ENCODE measurements at regions not wholly inside any gene's neighbourhood (a gene's known extent, or its start where the extent isn't known, plus 50 kb on each side); places are given as distances from the start of the nearest gene placed in this dataset.

DNA sequence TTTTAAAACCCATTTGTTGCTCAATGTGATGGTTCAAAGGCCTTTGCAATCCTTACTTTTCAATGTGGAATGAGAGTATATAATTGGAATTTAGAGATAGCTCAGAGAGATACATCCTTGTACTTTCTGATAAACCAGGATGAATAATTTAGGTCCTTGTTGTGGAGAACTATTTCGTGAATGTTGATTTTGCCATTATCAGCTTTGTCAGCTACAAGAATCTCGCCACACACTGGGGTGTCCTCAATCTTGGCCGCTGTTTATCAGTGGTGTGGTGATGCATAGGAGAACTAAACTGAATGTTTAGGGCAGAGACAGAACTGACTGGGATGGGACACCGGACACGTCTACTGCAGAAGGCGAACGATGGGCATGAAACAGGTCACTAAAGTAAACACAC, 111.2 kb upstream of the SLC35B3 start:
- no peaks in the 10 kb centered on the region for H3K36me3 ChIP-seq
- H3K27me3 ChIP-seq, result no peaks in the 10 kb centered on the region
- H3K9me3 ChIP-seq (ENCODE audit: low read depth), result no peaks in the 10 kb centered on the region
- H3K27ac ChIP-seq, result no peak overlapping the region
- DNase-seq (ENCODE audit: low read depth in 1 of 2, low spot score in 1 of 2), result no peak
- TF ChIP-seq, protein P1, sequence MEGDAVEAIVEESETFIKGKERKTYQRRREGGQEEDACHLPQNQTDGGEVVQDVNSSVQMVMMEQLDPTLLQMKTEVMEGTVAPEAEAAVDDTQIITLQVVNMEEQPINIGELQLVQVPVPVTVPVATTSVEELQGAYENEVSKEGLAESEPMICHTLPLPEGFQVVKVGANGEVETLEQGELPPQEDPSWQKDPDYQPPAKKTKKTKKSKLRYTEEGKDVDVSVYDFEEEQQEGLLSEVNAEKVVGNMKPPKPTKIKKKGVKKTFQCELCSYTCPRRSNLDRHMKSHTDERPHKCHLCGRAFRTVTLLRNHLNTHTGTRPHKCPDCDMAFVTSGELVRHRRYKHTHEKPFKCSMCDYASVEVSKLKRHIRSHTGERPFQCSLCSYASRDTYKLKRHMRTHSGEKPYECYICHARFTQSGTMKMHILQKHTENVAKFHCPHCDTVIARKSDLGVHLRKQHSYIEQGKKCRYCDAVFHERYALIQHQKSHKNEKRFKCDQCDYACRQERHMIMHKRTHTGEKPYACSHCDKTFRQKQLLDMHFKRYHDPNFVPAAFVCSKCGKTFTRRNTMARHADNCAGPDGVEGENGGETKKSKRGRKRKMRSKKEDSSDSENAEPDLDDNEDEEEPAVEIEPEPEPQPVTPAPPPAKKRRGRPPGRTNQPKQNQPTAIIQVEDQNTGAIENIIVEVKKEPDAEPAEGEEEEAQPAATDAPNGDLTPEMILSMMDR (IDR thresholded peaks at IDR 0.05; ENCODE audit: low read depth, low read length), result no peak
- no peak overlapping the region for H3K4me3 ChIP-seq
- no peaks in the 10 kb centered on the region for H3K4me1 ChIP-seq (ENCODE audit: low read depth)

DNA sequence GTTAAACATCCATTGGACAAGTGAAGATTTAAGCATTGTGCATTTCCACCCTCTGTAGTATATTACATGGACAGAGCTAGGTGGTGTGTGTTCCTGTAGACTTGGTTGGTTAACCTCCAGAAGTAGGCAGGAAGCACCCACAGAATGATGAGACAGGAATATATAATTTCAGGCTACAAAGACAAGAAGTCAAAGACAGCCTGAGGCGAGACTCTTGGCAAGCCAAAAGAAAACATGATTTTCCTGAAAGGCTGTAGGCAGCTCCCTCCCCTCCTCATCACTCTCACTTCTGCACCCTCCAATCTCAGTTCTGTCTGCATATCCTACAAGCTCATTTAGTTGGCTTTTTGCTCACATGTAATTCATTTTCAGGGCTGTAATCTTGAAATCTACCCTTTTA, 110.0 kb upstream of the SLC35B3 start:
- Histone ChIP-seq H3K4me3 (no peak overlapping the region), H3K4me1 (ENCODE audit: low read depth) (no peaks in the 10 kb centered on the region), H3K27ac (no peak overlapping the region), H3K9me3 (ENCODE audit: low read depth) (no peaks in the 10 kb centered on the region), H3K27me3 (no peaks in the 10 kb centered on the region), H3K36me3 (no peaks in the 10 kb centered on the region)
- TF ChIP-seq, protein P1 (IDR thresholded peaks at IDR 0.05; ENCODE audit: low read depth, low read length), result no peak
- no peak for DNase-seq (ENCODE audit: low read depth in 1 of 2, low spot score in 1 of 2)

DNA sequence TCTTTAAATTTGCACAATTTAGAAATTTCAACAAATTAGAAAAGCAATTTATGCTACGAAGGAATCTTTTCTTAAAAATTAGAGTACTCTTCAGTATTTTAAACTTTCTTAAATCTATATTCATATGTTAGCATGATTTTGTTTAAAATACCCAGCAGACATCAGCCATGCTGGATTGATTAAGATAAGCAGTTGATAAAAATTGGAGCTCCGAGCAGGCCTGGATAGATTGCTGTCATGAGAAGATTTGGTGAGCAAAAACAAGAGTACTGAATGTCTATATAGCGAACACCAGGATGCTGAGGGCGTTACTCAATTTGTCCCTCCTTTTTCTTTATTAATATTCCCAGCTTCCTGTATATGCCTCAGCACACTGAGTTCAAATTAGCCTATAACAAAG, 108.4 kb upstream of the SLC35B3 start:
- Histone ChIP-seq H3K36me3 (no peaks in the 10 kb centered on the region), H3K4me1 (ENCODE audit: low read depth) (no peaks in the 10 kb centered on the region), H3K9me3 (ENCODE audit: low read depth) (no peaks in the 10 kb centered on the region), H3K27me3 (no peaks in the 10 kb centered on the region), H3K27ac (no peak overlapping the region), H3K4me3 (no peak overlapping the region)
- no peak for DNase-seq (ENCODE audit: low read depth in 1 of 2, low spot score in 1 of 2)
- TF ChIP-seq, protein P1 (IDR thresholded peaks at IDR 0.05; ENCODE audit: low read depth, low read length), result no peak

DNA sequence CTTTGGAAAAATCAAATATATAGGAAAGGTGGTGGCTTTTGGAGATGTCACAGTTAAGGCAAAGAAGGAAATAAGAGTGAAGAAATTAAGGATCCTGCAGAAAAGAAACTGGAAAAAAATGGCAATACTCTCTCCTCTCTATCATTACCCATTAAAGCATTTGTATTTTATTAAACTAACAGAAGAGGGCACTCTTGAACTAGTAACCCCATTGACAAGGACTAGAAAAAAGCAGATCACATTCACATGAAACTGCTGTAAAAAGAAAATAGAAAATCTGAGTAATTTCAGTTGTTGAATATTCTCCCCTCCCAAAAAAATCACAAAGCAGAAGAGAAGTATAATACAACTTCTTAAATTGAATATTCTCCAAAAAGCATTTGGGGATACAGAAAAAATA, 104.1 kb upstream of the SLC35B3 start:
- Histone ChIP-seq H3K9me3 (ENCODE audit: low read depth) (no peaks in the 10 kb centered on the region), H3K4me1 (ENCODE audit: low read depth) (no peaks in the 10 kb centered on the region), H3K4me3 (no peak overlapping the region), H3K36me3 (no peaks in the 10 kb centered on the region), H3K27ac (no peak overlapping the region), H3K27me3 (no peaks in the 10 kb centered on the region)
- TF ChIP-seq, protein P1 (IDR thresholded peaks at IDR 0.05; ENCODE audit: low read depth, low read length), result no peak
- peak; percentile 4 to 42 for DNase-seq (ENCODE audit: low read depth in 1 of 2, low spot score in 1 of 2)

DNA sequence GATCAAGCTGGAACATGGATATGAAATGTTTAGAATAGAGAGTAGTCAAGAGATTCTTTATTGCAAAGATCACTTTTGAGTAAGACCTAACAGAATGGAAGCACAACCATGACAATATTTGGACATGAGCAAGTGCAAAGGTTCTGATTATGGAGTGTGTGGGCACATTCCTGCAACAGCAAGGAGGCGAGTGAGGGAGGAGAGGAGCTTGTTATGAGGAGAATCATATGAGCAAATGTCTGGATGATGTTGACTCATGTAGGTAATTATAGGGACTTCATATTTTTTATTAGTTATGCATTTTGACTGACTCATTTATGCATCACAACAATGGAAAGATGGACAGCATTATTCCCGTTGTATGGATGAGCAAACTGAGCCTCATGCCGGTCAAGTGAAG, 100.8 kb upstream of the SLC35B3 start:
- Histone ChIP-seq H3K4me1 (ENCODE audit: low read depth) (no peaks in the 10 kb centered on the region), H3K27me3 (no peaks in the 10 kb centered on the region), H3K4me3 (no peak overlapping the region), H3K36me3 (no peaks in the 10 kb centered on the region), H3K27ac (no peak overlapping the region), H3K9me3 (ENCODE audit: low read depth) (no peaks in the 10 kb centered on the region)
- no peak for DNase-seq (ENCODE audit: low read depth in 1 of 2, low spot score in 1 of 2)
- TF ChIP-seq, protein P1 (IDR thresholded peaks at IDR 0.05; ENCODE audit: low read depth, low read length), result no peak

DNA sequence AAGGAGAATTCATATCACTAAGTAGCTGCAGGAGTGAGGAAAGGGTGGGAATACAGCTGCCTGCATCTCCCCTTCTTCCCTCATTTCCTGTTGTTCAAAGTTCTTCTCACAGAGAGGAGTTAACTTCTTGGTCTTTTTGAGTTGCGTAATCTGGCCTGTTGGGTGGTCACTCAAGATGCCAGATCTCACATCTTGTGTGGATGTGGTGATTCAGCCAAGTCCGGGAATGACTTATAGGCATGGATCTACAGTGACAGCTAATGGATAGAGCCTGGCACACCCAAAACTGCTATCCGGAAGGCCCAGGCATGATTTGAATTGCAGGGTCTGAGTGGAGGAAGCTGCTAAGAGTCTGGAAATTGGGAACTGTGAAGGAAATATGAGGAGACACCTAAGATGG, 100.2 kb upstream of the SLC35B3 start:
- TF ChIP-seq, protein P1 (IDR thresholded peaks at IDR 0.05; ENCODE audit: low read depth, low read length), result no peak
- Histone ChIP-seq H3K36me3 (no peaks in the 10 kb centered on the region), H3K4me1 (ENCODE audit: low read depth) (no peaks in the 10 kb centered on the region), H3K27me3 (no peaks in the 10 kb centered on the region), H3K9me3 (ENCODE audit: low read depth) (no peaks in the 10 kb centered on the region), H3K4me3 (no peak overlapping the region), H3K27ac (no peak overlapping the region)
- DNase-seq (ENCODE audit: low read depth in 1 of 2, low spot score in 1 of 2), result peak in 1 of 2 donors; percentile 2
